HUES64 (cell line): ENCODE measurements at regions not wholly inside any gene's neighbourhood (a gene's known extent, or its start where the extent isn't known, plus 50 kb on each side); places are given as distances from the start of the nearest gene placed in this dataset.

ENCODE experiments used
- H3K27ac ChIP-seq: 2 replicates; pipeline ENCODE4 v1.7.0; 2013; ENCODE audit warnings: low read depth, low read length, inconsistent platforms
- H3K27me3 ChIP-seq: 2 replicates; pipeline ENCODE4 v1.6.1; 2013; ENCODE audit warnings: mild to moderate bottlenecking, low read length; ENCODE audit not compliant: insufficient read depth
- H3K36me3 ChIP-seq: 2 replicates; pipeline ENCODE4 v1.6.1; 2013; ENCODE audit warnings: mild to moderate bottlenecking, low read length; ENCODE audit not compliant: insufficient read depth
- H3K4me1 ChIP-seq: 2 replicates; pipeline ENCODE4 v1.6.1; 2013; ENCODE audit warnings: mild to moderate bottlenecking, low read length, moderate library complexity; ENCODE audit not compliant: insufficient read depth
- H3K4me3 ChIP-seq: 2 replicates; pipeline ENCODE4 v1.5.1; 2013; ENCODE audit warnings: mild to moderate bottlenecking, low read length, moderate library complexity
- H3K9ac ChIP-seq: 2 replicates; pipeline ENCODE4 v1.6.1; 2013; ENCODE audit warnings: mild to moderate bottlenecking, low read depth, low read length
- H3K9me3 ChIP-seq: 2 replicates; pipeline ENCODE4 v1.6.1; 2013; ENCODE audit warnings: low read depth, low read length; ENCODE audit not compliant: insufficient read depth
- WGBS: fragments of 150-250, 120-280 bp; methylation state at CpG from one replicate; pipeline ENCODE4 v1.1.7; 2013; ENCODE audit warnings: missing lambda C conversion rate; 5-methylcytosine and 5-hydroxymethylcytosine counted together

DNA sequence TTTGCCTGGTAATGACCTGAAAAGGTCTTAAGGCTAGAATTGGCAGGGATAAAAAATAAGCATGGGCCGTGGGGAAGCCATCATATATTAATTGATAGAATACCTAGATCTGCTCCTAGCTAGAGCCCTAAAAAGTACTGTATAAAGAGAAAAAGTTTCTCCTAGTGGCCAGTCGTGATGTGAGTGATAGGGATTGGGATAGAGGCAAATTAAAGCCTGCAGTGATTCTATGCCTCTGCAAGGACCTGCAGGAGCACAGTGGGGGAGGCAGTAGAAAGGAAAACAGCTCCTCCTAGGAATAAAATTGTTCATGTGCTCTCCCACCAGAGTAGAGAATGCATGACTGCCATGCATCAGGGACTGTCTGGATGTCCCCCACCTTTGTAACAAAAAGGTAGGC is 56.2 kb upstream of the FTMT start:
- H3K9me3 ChIP-seq, result no peaks in the 10 kb centered on the region
- 38% methylated on average over 1 of the region's 2 CpGs for WGBS
- no peaks in the 10 kb centered on the region for H3K36me3 ChIP-seq

DNA sequence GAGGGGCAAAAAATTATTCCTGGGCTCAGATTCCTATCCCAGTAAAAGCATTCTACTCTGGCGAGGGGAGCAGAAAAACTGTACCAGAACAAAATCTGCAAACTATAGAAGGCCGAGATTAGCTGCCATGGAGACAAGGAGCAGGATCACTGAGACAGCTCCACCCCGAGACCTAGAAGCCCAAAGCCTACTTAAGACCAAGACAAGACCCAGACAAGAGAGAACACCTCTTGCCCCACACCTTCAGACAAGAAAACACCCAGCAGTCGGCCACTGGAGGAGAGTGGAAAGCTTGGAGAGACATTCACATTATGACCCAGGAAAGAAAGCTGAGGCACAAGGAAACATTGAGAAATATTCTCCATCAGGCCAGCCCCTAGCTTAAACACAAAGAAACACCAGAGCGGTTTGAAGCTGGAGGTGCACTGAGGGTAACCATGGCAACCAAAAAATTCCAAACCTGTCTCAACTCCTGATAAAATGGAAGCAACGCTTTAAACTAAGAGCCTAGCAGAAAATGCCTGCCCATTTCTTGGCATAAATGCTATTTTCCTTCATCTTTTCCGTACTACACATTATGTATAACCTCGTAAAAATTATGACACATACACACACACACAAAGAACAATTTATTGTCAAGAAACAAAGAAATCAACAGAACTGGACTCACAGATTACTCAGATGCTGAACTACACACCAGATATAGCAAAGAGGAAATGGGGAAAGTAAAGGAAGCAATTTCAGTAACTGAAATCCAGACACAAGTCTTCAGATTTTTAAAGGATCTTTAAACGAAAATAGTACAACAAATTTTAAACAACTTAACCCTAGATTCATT is 53.8 kb upstream of the FTMT start:
- Histone ChIP-seq H3K27ac (no peak overlapping the region), H3K9me3 (no peaks in the 10 kb centered on the region), H3K4me1 (no peaks in the 10 kb centered on the region; the same call in 1 of the 2 replicates), H3K9ac (no peak overlapping the region), H3K4me3 (no peak overlapping the region), H3K36me3 (no peaks in the 10 kb centered on the region), H3K27me3 (no peaks in the 10 kb centered on the region)
- 91% methylated on average over 8 of the region's 9 CpGs for whole genome bisulfite sequencing

More for the DNA sequence above, 56.2 kb upstream of the FTMT start:
- Histone ChIP-seq H3K4me1 (no peaks in the 10 kb centered on the region; the same call in 1 of the 2 replicates), H3K9ac (no peak overlapping the region), H3K4me3 (no peak overlapping the region), H3K27ac (no peak overlapping the region), H3K27me3 (no peaks in the 10 kb centered on the region)
